Caco-2 (cell line): ENCODE measurements at regions not wholly inside any gene's neighbourhood (a gene's known extent, or its start where the extent isn't known, plus 50 kb on each side); places are given as distances from the start of the nearest gene placed in this dataset.

ENCODE experiments used
- BruUV-seq: library from RNA; stranded (reverse); fragments of 400-500 nt; replicated peaks from 2 replicates; lab custom pipeline; 2021; lab: Mats Ljungman, UMichigan
- CTCF ChIA-PET: fragments of 300-600 bp; sonication (Branson Sonifier 250); formaldehyde crosslinking; loops from one replicate; lab custom pipeline; 2022; ENCODE audit warnings: antibody characterized with exemption; lab: Charles Lee
- POLR2A ChIA-PET: fragments of 300-600 bp; sonication (Branson Sonifier 250); formaldehyde crosslinking; loops from one replicate; lab custom pipeline; 2022; ENCODE audit warnings: antibody characterized with exemption; lab: Charles Lee
- DNase-seq, 2 experiments: peaks; one replicate each; pipeline versions ENCODE4 v3.0.0 to v3.0.0-alpha.2; 2020 to 2022
- H3K27me3 ChIP-seq: replicated peaks from 2 replicates; pipeline ENCODE4 v1.6.0; 2011; ENCODE audit warnings: low read length; ENCODE audit not compliant: control insufficient read depth, insufficient read depth
- H3K36me3 ChIP-seq: 2 replicates; pipeline ENCODE4 v1.5.1; 2011; ENCODE audit warnings: low read length; ENCODE audit not compliant: control insufficient read depth, insufficient read depth
- H3K4me1 ChIP-seq: fragments of 250-450 bp; sonication (Bioruptor Pico); 2 replicates; pipeline ENCODE4 v1.5.1; 2020; ENCODE audit warnings: mild to moderate bottlenecking
- H3K4me3 ChIP-seq: 2 replicates; pipeline ENCODE4 v1.5.1; 2011; ENCODE audit warnings: low read depth, mild to moderate bottlenecking, control low read depth, low read length
- H3K9me3 ChIP-seq: fragments of 250-450 bp; sonication (Bioruptor Pico); 2 replicates; pipeline ENCODE4 v1.5.1; 2020; ENCODE audit warnings: mild to moderate bottlenecking, moderate library complexity
- H3K27ac Mint-ChIP-seq: one replicate; pipeline ENCODE4 v1.8.0; 2022; ENCODE audit warnings: mixed read lengths; ENCODE audit not compliant: unreplicated experiment
- H3K27me3 Mint-ChIP-seq: one replicate; pipeline ENCODE4 v1.8.0; 2022; ENCODE audit warnings: mixed read lengths; ENCODE audit not compliant: insufficient read depth, unreplicated experiment
- H3K36me3 Mint-ChIP-seq: one replicate; pipeline ENCODE4 v1.8.0; 2022; ENCODE audit warnings: mild to moderate bottlenecking, mixed read lengths; ENCODE audit not compliant: insufficient read depth, unreplicated experiment
- H3K4me1 Mint-ChIP-seq: one replicate; pipeline ENCODE4 v1.8.0; 2022; ENCODE audit warnings: low read depth, mixed read lengths; ENCODE audit not compliant: unreplicated experiment
- H3K4me3 Mint-ChIP-seq: one replicate; pipeline ENCODE4 v1.8.0; 2022; ENCODE audit warnings: mild to moderate bottlenecking, moderate library complexity, mixed read lengths; ENCODE audit not compliant: unreplicated experiment
- H3K9me3 Mint-ChIP-seq: one replicate; pipeline ENCODE4 v1.8.0; 2022; ENCODE audit warnings: mixed read lengths; ENCODE audit not compliant: unreplicated experiment
- intact Hi-C: fragments of 100-400 bp; cut with micrococcal nuclease; formaldehyde crosslinking; loops from one replicate; pipeline ENCODE4 v1.10.0; 2022; ENCODE audit not compliant: unreplicated experiment
- TF ChIP-seq, protein P1 (sequence below), 2 experiments: fragments of 200-600 bp in 1 of 2; IDR thresholded peaks; 1 replicate in 1 of 2; 2 replicates in 1 of 2; pipeline versions ENCODE4 v1.5.1 to v1.8.0; 2011 to 2022; ENCODE audit warnings: antibody characterized with exemption in 1 of 2, control low read depth in 1 of 2, inconsistent platforms in 1 of 2, low read depth in 1 of 2, low read length in 1 of 2, mild to moderate bottlenecking in 1 of 2, moderate library complexity in 1 of 2; ENCODE audit not compliant: insufficient read depth in 1 of 2, severe bottlenecking in 1 of 2, unreplicated experiment in 1 of 2

DNA sequence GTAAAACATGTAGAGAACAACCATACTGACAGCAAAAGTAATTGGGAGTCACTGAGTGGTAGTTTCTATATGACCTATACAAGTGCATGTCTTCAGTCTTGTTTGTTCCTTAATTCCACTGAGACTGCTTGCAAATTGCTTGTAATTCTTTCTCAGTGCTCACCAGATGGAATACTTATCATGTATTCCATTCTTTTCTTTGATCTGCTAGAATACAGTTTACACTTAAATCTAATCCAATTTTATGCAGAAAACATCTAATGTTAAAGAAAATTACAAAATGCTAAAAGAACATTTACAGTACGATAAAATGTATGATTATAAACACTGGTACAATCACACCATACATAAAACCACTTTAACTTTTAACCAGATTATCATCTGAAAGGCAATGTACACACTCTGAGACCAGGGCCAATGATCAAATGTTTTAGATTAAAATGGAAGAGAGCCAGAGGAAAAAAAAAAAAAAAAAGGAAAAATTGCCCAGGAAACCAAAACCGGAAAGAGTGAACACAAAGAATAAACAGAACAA, 741.4 kb downstream of the FAT4 start:
- TF ChIP-seq, protein P1, sequence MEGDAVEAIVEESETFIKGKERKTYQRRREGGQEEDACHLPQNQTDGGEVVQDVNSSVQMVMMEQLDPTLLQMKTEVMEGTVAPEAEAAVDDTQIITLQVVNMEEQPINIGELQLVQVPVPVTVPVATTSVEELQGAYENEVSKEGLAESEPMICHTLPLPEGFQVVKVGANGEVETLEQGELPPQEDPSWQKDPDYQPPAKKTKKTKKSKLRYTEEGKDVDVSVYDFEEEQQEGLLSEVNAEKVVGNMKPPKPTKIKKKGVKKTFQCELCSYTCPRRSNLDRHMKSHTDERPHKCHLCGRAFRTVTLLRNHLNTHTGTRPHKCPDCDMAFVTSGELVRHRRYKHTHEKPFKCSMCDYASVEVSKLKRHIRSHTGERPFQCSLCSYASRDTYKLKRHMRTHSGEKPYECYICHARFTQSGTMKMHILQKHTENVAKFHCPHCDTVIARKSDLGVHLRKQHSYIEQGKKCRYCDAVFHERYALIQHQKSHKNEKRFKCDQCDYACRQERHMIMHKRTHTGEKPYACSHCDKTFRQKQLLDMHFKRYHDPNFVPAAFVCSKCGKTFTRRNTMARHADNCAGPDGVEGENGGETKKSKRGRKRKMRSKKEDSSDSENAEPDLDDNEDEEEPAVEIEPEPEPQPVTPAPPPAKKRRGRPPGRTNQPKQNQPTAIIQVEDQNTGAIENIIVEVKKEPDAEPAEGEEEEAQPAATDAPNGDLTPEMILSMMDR (IDR thresholded peaks at IDR 0.05; ENCODE audit: insufficient read depth in 1 of 2, low read depth in 1 of 2, low read length in 1 of 2, severe bottlenecking in 1 of 2, unreplicated experiment in 1 of 2) = no peak
- no peaks in the 10 kb centered on the region for H3K4me1 ChIP-seq
- POLR2A ChIA-PET = no interaction called here
- intact Hi-C loops = no loop called here
- H3K9me3 ChIP-seq = no peaks in the 10 kb centered on the region
- Mint-ChIP-seq H3K27ac (no peak overlapping the region), H3K27me3 (no peaks in the 10 kb centered on the region), H3K9me3 (no peaks in the 10 kb centered on the region), H3K4me3 (no peak overlapping the region), H3K36me3 (no peaks in the 10 kb centered on the region), H3K4me1 (no peaks in the 10 kb centered on the region)
- no peaks in the 10 kb centered on the region for H3K36me3 ChIP-seq
- CTCF ChIA-PET = no interaction called here
- H3K27me3 ChIP-seq = no peaks in the 10 kb centered on the region
- H3K4me3 ChIP-seq = no peak overlapping the region
- no TSS peak for BruUV-seq
- no peak for DNase-seq

GRCh38 chr4:126057371-126057770, 742.6 kb downstream of the FAT4 start:
- Histone ChIP-seq H3K36me3 (no peaks in the 10 kb centered on the region), H3K9me3 (no peaks in the 10 kb centered on the region), H3K4me1 (no peaks in the 10 kb centered on the region), H3K4me3 (no peak overlapping the region), H3K27me3 (no peaks in the 10 kb centered on the region)
- ChIA-PET POLR2A (no interaction called here), CTCF (no interaction called here)
- H3K27ac Mint-ChIP-seq = no peak overlapping the region
- H3K4me1 Mint-ChIP-seq = no peaks in the 10 kb centered on the region
- no peaks in the 10 kb centered on the region for H3K27me3 Mint-ChIP-seq
- no peaks in the 10 kb centered on the region for H3K9me3 Mint-ChIP-seq
- no peaks in the 10 kb centered on the region for H3K36me3 Mint-ChIP-seq
- intact Hi-C loops = no loop called here
- DNase-seq = no peak
- no peak overlapping the region for H3K4me3 Mint-ChIP-seq
- TF ChIP-seq, protein P1 (IDR thresholded peaks at IDR 0.05; ENCODE audit: insufficient read depth in 1 of 2, low read depth in 1 of 2, low read length in 1 of 2, severe bottlenecking in 1 of 2, unreplicated experiment in 1 of 2) = no peak
- no TSS peak for BruUV-seq

DNA sequence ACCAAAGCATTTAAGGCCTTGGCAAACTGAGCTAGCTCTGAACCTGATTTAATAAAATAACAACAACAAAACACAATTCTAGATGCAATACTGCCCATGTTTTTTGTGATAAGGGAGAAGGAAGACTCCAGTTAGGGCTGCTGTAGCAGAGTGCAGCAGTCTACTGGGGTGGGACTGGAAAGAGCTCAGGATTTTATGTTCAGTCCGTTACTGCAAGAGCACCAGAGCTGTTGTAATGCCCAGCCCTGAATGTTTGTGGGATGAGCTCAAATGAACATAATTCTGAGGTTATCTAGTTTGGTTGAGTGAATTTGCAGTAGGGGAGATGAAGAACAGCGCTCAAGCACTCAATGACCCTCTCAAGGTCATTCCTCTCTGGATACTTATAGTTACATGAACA, 743.8 kb downstream of the FAT4 start:
- no TSS peak for BruUV-seq
- no peaks in the 10 kb centered on the region for H3K9me3 ChIP-seq
- TF ChIP-seq, protein P1 (IDR thresholded peaks at IDR 0.05; ENCODE audit: insufficient read depth in 1 of 2, low read depth in 1 of 2, low read length in 1 of 2, severe bottlenecking in 1 of 2, unreplicated experiment in 1 of 2) = no peak
- no peaks in the 10 kb centered on the region for H3K9me3 Mint-ChIP-seq
- H3K4me1 Mint-ChIP-seq = no peaks in the 10 kb centered on the region
- H3K4me3 ChIP-seq = no peak overlapping the region
- CTCF ChIA-PET = no interaction called here
- no peaks in the 10 kb centered on the region for H3K27me3 ChIP-seq
- H3K36me3 ChIP-seq = no peaks in the 10 kb centered on the region
- intact Hi-C loops = no loop called here
- DNase-seq = no peak
- no peak overlapping the region for H3K4me3 Mint-ChIP-seq
- no peak overlapping the region for H3K27ac Mint-ChIP-seq
- no peaks in the 10 kb centered on the region for H3K36me3 Mint-ChIP-seq
- H3K4me1 ChIP-seq = no peaks in the 10 kb centered on the region
- POLR2A ChIA-PET = no interaction called here
- H3K27me3 Mint-ChIP-seq = no peaks in the 10 kb centered on the region
